ENCODE measurements at regions not wholly inside any gene's neighbourhood (a gene's known extent, or its start where the extent isn't known, plus 50 kb on each side); places are given as distances from the start of the nearest gene placed in this dataset.

GRCh38 chr20:29763821-29764511, 1493.5 kb upstream of the DEFB115 start:
- TF ChIP-seq CTCF (IDR thresholded peaks at IDR 0.05) (peak in 1 of 3 donors; percentile 68), POLR2A (IDR thresholded peaks at IDR 0.05) (no peak)

All from lower leg skin (tissue), 3 donors.